ENCODE measurements at regions not wholly inside any gene's neighbourhood (a gene's known extent, or its start where the extent isn't known, plus 50 kb on each side); places are given as distances from the start of the nearest gene placed in this dataset.

DNA sequence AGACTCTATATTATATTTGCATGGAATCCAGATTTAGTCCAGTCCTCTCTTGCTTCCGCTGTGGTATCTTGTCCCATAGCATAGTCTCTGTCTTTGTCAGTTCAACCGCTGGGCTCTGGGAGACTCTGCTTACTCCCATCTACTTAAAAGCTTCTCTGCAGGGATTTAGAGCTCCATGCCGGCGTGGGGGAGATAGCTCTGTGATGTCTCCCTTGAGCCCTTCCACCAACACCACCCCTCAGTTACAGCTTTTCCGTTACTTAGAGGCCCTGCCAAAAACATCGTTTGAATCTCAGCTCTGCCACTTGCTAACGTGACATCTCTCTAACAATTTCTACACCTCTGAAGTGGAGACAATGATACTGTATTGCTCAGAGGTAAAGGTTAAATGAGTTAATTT, 306.1 kb upstream of the ZNF608 start:
- DNase-seq (no peak), ATAC-seq (replicated peaks in 1 of 4) (no peak)
- H3K4me1 ChIP-seq (ENCODE audit: control insufficient read depth in 1 of 2, extremely low read depth in 1 of 2, insufficient read depth in 2 of 2, low read length in 2 of 2): no peaks in the 10 kb centered on the region
- WGBS (ENCODE audit: insufficient coverage): 89% methylated on average over 4 of the region's 7 CpGs
- ChIA-PET POLR2A (no interaction called here), CTCF (no interaction called here)
- Mint-ChIP-seq H3K36me3 (no peaks in the 10 kb centered on the region), H3K4me1 (no peaks in the 10 kb centered on the region), H3K27ac (no peak overlapping the region), H3K9me3 (peaks cover 0 to 8% (median 0%) of the 10 kb centered on the region in 3 donors), H3K4me3 (no peak overlapping the region), H3K27me3 (no peaks in the 10 kb centered on the region)
- H3K27ac ChIP-seq (ENCODE audit: low read length): no peak overlapping the region
- no peaks in the 10 kb centered on the region for H3K27me3 ChIP-seq (replicated peaks in 1 of 2; ENCODE audit: control insufficient read depth in 2 of 2, extremely low read depth in 1 of 2, insufficient read depth in 2 of 2, low read length in 1 of 2)
- H3K4me3 ChIP-seq (ENCODE audit: control insufficient read depth in 1 of 2, extremely low read depth in 1 of 2, low read length in 1 of 2): no peak overlapping the region
- H3K9me3 ChIP-seq: no peaks in the 10 kb centered on the region
- H3K36me3 ChIP-seq (ENCODE audit: control insufficient read depth in 2 of 2, extremely low read depth in 1 of 2, insufficient read depth in 1 of 2, low read length in 1 of 2): no peaks in the 10 kb centered on the region

- DNase-seq: no peak
- no peak for ATAC-seq (replicated peaks in 1 of 4)
- H3K4me3 ChIP-seq (ENCODE audit: control insufficient read depth in 1 of 2, extremely low read depth in 1 of 2, low read length in 1 of 2): no peak overlapping the region
- Mint-ChIP-seq H3K36me3 (no peaks in the 10 kb centered on the region), H3K9me3 (peaks cover 0 to 8% (median 0%) of the 10 kb centered on the region in 3 donors), H3K27me3 (no peaks in the 10 kb centered on the region), H3K4me3 (no peak overlapping the region), H3K27ac (no peak overlapping the region), H3K4me1 (no peaks in the 10 kb centered on the region)
- no peaks in the 10 kb centered on the region for H3K27me3 ChIP-seq (replicated peaks in 1 of 2; ENCODE audit: control insufficient read depth in 2 of 2, extremely low read depth in 1 of 2, insufficient read depth in 2 of 2, low read length in 1 of 2)
- H3K36me3 ChIP-seq (ENCODE audit: control insufficient read depth in 2 of 2, extremely low read depth in 1 of 2, insufficient read depth in 1 of 2, low read length in 1 of 2): no peaks in the 10 kb centered on the region
- no peak overlapping the region for H3K27ac ChIP-seq (ENCODE audit: low read length)
- ChIA-PET CTCF (no interaction called here), POLR2A (no interaction called here)
- H3K9me3 ChIP-seq: no peaks in the 10 kb centered on the region
- WGBS (ENCODE audit: insufficient coverage): no CpG with 5 or more reads among the region's 1 CpG
- no peaks in the 10 kb centered on the region for H3K4me1 ChIP-seq (ENCODE audit: control insufficient read depth in 1 of 2, extremely low read depth in 1 of 2, insufficient read depth in 2 of 2, low read length in 2 of 2)
These were observed 306.7 kb upstream of the ZNF608 start for GRCh38 chr5:125053179-125053578.

DNA sequence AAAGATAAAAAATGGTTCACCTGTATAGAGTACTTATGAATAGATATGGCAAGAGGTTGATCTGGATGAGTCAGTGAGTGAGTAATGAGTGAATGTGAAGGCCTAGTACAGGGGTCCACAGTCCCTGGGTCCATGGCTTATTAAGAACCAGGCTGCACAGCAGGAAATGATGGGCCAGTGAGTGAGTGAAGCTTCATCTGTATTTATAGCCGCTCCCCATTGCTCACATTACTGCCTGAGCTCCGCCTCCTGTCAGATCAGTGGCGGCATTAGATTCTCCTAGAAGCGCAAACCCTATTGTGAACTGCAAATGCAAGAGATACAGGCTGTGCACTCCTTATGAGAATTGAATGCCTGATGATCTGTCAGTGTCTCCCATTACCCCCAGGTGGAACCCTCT, 307.7 kb upstream of the ZNF608 start:
- H3K9me3 ChIP-seq: no peaks in the 10 kb centered on the region
- H3K4me3 ChIP-seq (ENCODE audit: control insufficient read depth in 1 of 2, extremely low read depth in 1 of 2, low read length in 1 of 2): no peak overlapping the region
- no peaks in the 10 kb centered on the region for H3K27me3 ChIP-seq (replicated peaks in 1 of 2; ENCODE audit: control insufficient read depth in 2 of 2, extremely low read depth in 1 of 2, insufficient read depth in 2 of 2, low read length in 1 of 2)
- Mint-ChIP-seq H3K27ac (no peak overlapping the region), H3K4me3 (no peak overlapping the region), H3K27me3 (no peaks in the 10 kb centered on the region), H3K9me3 (peaks cover 0 to 8% (median 0%) of the 10 kb centered on the region in 3 donors), H3K36me3 (no peaks in the 10 kb centered on the region), H3K4me1 (no peaks in the 10 kb centered on the region)
- no peak overlapping the region for H3K27ac ChIP-seq (ENCODE audit: low read length)
- no peaks in the 10 kb centered on the region for H3K36me3 ChIP-seq (ENCODE audit: control insufficient read depth in 2 of 2, extremely low read depth in 1 of 2, insufficient read depth in 1 of 2, low read length in 1 of 2)
- WGBS (ENCODE audit: insufficient coverage): 100% methylated on average over 2 of the region's 4 CpGs
- ChIA-PET CTCF (no interaction called here), POLR2A (interaction anchor here in 1 of 2 donors (0.6 kb wide), 1 partner anchor 816 kb away, joined by 3 read pairs; no protein-coding TSS in a partner anchor)
- ATAC-seq (replicated peaks in 1 of 4): no peak
- DNase-seq: no peak
- no peaks in the 10 kb centered on the region for H3K4me1 ChIP-seq (ENCODE audit: control insufficient read depth in 1 of 2, extremely low read depth in 1 of 2, insufficient read depth in 2 of 2, low read length in 2 of 2)

- no CpG with 5 or more reads among the region's 6 CpGs for WGBS (ENCODE audit: insufficient coverage)
These were observed 310.4 kb upstream of the ZNF608 start for GRCh38 chr5:125056671-125057485.

DNA sequence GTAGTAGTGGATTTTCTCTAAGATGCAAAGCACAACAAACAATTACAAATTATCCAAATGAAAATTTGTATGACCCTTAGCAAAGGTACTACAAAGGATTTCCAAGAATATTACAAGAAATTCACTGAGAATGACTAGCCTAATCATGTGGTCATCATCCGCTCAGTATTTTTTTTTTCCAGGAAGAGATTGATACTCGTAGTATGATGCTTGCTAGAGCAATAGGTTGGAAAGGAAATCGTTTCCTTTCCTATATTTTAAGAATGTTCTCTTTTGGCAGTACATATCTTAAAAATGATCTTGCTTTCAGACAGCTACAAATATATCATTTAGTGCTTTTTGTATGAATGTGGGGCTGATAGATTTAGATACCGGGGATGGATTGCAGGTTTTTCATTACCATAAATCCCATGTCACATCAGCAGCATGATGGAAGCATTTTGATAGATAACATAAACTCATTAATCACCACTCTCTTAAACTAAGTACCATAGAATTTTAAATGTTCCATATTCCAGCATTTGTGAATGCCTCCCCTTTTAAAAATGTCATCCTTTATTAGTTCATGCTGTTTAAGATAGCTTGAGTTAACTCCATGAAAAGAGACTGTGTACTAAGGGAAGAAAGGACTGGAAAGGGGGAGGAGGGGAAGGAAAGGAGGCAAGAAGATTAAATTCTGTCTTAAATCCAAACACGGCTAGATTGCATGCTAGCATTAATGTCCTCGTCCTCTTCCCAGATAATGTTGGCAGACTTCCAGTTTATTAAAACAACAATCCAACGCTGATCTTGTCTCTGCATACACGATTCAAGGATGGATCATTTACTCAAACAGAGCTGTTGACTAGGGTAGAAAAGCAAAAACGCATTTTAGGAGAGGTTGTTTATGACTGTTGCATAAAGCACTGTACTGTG, 311.7 kb upstream of the ZNF608 start:
- H3K27me3 Mint-ChIP-seq: no peaks in the 10 kb centered on the region
- 63% methylated on average over 2 of the region's 9 CpGs for WGBS (ENCODE audit: insufficient coverage)
- H3K36me3 Mint-ChIP-seq: no peaks in the 10 kb centered on the region
- no peak overlapping the region for H3K27ac Mint-ChIP-seq
- Histone ChIP-seq H3K27me3 (replicated peaks in 1 of 2; ENCODE audit: control insufficient read depth in 2 of 2, extremely low read depth in 1 of 2, insufficient read depth in 2 of 2, low read length in 1 of 2) (no peaks in the 10 kb centered on the region), H3K4me3 (ENCODE audit: control insufficient read depth in 1 of 2, extremely low read depth in 1 of 2, low read length in 1 of 2) (no peak overlapping the region), H3K9me3 (no peaks in the 10 kb centered on the region), H3K4me1 (ENCODE audit: control insufficient read depth in 1 of 2, extremely low read depth in 1 of 2, insufficient read depth in 2 of 2, low read length in 2 of 2) (no peaks in the 10 kb centered on the region), H3K36me3 (ENCODE audit: control insufficient read depth in 2 of 2, extremely low read depth in 1 of 2, insufficient read depth in 1 of 2, low read length in 1 of 2) (no peaks in the 10 kb centered on the region), H3K27ac (ENCODE audit: low read length) (no peak overlapping the region)
- ATAC-seq (replicated peaks in 1 of 4) (no peak), DNase-seq (no peak)
- CTCF ChIA-PET: no interaction called here
- H3K9me3 Mint-ChIP-seq: peaks cover 0 to 4% (median 3%) of the 10 kb centered on the region in 3 donors
- no peaks in the 10 kb centered on the region for H3K4me1 Mint-ChIP-seq
- POLR2A ChIA-PET: no interaction called here
- no peak overlapping the region for H3K4me3 Mint-ChIP-seq

More at GRCh38 chr5:125056671-125057485, 310.4 kb upstream of the ZNF608 start:
- Histone ChIP-seq H3K4me3 (ENCODE audit: control insufficient read depth in 1 of 2, extremely low read depth in 1 of 2, low read length in 1 of 2) (no peak overlapping the region), H3K27ac (ENCODE audit: low read length) (no peak overlapping the region), H3K9me3 (no peaks in the 10 kb centered on the region), H3K4me1 (ENCODE audit: control insufficient read depth in 1 of 2, extremely low read depth in 1 of 2, insufficient read depth in 2 of 2, low read length in 2 of 2) (no peaks in the 10 kb centered on the region), H3K36me3 (ENCODE audit: control insufficient read depth in 2 of 2, extremely low read depth in 1 of 2, insufficient read depth in 1 of 2, low read length in 1 of 2) (no peaks in the 10 kb centered on the region), H3K27me3 (replicated peaks in 1 of 2; ENCODE audit: control insufficient read depth in 2 of 2, extremely low read depth in 1 of 2, insufficient read depth in 2 of 2, low read length in 1 of 2) (no peaks in the 10 kb centered on the region)
- Mint-ChIP-seq H3K36me3 (no peaks in the 10 kb centered on the region), H3K4me3 (no peak overlapping the region), H3K27ac (no peak overlapping the region), H3K4me1 (no peaks in the 10 kb centered on the region), H3K27me3 (no peaks in the 10 kb centered on the region), H3K9me3 (peaks cover 0 to 8% (median 3%) of the 10 kb centered on the region in 3 donors)
- ChIA-PET CTCF (no interaction called here), POLR2A (interaction anchor here in 1 of 2 donors (0.5 kb wide), 1 partner anchor 34 kb away, joined by 6 read pairs; no protein-coding TSS in a partner anchor)
- ATAC-seq (replicated peaks in 1 of 4) (no peak), DNase-seq (no peak)

DNA sequence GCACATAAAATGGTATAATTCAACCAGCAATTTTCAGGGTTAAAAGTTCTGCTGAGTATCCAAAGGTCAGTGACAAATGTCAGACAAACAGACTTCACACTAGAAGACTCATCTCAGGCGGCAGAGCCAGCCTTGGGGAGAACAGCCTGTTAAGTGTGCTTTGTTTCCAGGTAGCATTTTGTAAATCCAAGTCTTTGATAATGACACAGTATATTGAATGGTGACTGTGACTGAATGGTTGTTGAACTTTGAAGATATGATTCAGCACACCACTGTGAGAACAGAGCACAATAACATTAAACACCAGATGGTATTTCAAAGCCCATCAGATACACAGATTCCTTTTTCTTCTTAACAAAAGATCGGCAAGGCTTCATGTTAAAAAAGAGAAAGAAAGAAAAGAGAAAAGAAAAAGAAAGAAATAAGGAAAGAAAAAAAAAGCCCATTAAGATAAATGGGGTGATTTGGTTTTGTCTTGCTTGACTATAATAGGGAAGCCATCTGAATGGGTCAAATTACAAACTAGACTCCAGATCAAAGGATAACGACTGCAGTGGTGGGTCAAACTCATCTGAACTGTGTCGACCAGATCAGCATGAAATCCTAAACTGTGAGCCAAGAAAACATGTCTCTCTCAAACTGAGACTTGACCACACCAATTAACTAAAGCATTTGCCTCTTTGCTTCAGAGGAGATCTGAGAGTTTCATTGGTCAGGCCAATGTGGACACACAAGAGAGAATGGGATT, 313.0 kb upstream of the ZNF608 start:
- no peak overlapping the region for H3K4me3 Mint-ChIP-seq
- no peak overlapping the region for H3K27ac ChIP-seq (ENCODE audit: low read length)
- ATAC-seq (replicated peaks in 1 of 4) (no peak), DNase-seq (no peak)
- no peaks in the 10 kb centered on the region for H3K9me3 ChIP-seq
- H3K27me3 Mint-ChIP-seq: no peaks in the 10 kb centered on the region
- H3K9me3 Mint-ChIP-seq: peaks cover 0 to 8% (median 3%) of the 10 kb centered on the region in 3 donors
- ChIA-PET CTCF (no interaction called here), POLR2A (no interaction called here)
- no peak overlapping the region for H3K27ac Mint-ChIP-seq
- no peaks in the 10 kb centered on the region for H3K4me1 ChIP-seq (ENCODE audit: control insufficient read depth in 1 of 2, extremely low read depth in 1 of 2, insufficient read depth in 2 of 2, low read length in 2 of 2)
- 41% methylated on average over 2 of the region's 4 CpGs for WGBS (ENCODE audit: insufficient coverage)
- no peaks in the 10 kb centered on the region for H3K36me3 ChIP-seq (ENCODE audit: control insufficient read depth in 2 of 2, extremely low read depth in 1 of 2, insufficient read depth in 1 of 2, low read length in 1 of 2)
- no peaks in the 10 kb centered on the region for H3K4me1 Mint-ChIP-seq
- no peaks in the 10 kb centered on the region for H3K36me3 Mint-ChIP-seq
- H3K4me3 ChIP-seq (ENCODE audit: control insufficient read depth in 1 of 2, extremely low read depth in 1 of 2, low read length in 1 of 2): no peak overlapping the region
- no peaks in the 10 kb centered on the region for H3K27me3 ChIP-seq (replicated peaks in 1 of 2; ENCODE audit: control insufficient read depth in 2 of 2, extremely low read depth in 1 of 2, insufficient read depth in 2 of 2, low read length in 1 of 2)

Data from T-cell (primary cell).